K562 (cell line): ENCODE measurements at regions not wholly inside any gene's neighbourhood (a gene's known extent, or its start where the extent isn't known, plus 50 kb on each side); places are given as distances from the start of the nearest gene placed in this dataset.

Experiments used
- ATAC-seq: fragments of 200-7000 bp; cut with Tn5 transposase; 3 replicates; pipeline ENCODE4 v1.9.1; 2020; ENCODE audit warnings: moderate library complexity
- BruUV-seq: library from RNA; stranded (reverse); fragments of 400-500 nt; replicated peaks from 2 replicates; lab custom pipeline; 2021; lab: Mats Ljungman, UMichigan
- CTCF ChIA-PET: fragments of 300-600 bp; formaldehyde crosslinking; extraction: SDS; loops from one replicate; lab custom pipeline; 2021; ENCODE audit warnings: low intra/inter-chr PET ratio; lab: Yijun Ruan, JAX
- POLR2A ChIA-PET: fragments of 300-600, 350-650 bp; sonication (Branson Sonifier 250); formaldehyde crosslinking; extraction: SDS; loops from one replicate; lab custom pipeline; 2021; ENCODE audit warnings: antibody characterized with exemption, inconsistent platforms; lab: Yijun Ruan, JAX
- DNase-seq, 4 experiments: peaks; one replicate each; pipeline versions ENCODE4 v3.0.0 to v3.0.0-alpha.2; 2011 to 2018; ENCODE audit warnings: low spot score in 3 of 4, mixed read lengths in 3 of 4; ENCODE audit errors: extremely low read depth in 1 of 4
- FAIRE-seq: peaks from 2 replicates; lab custom pipeline; 2011; peaks lifted over from hg19 to GRCh38; lab: Jason Lieb, UNC
- H2AFZ ChIP-seq: 2 replicates; pipeline ENCODE4 v1.6.0; 2011; ENCODE audit warnings: low read depth, low read length, control low read depth, inconsistent platforms
- H3K27ac ChIP-seq: fragments of 200-600 bp; 3 replicates; pipeline ENCODE4 v1.8.0; 2011; ENCODE audit warnings: low read depth, mild to moderate bottlenecking, control low read depth, inconsistent platforms, low read length, moderate library complexity, mixed read lengths; ENCODE audit errors: extremely low read depth
- H3K27me3 ChIP-seq, 2 experiments: fragments of 300-600 bp in 1 of 2; 2 replicates in 1 of 2; 3 replicates in 1 of 2; pipeline versions ENCODE4 v1.6.0 to v1.8.0; 2011; ENCODE audit warnings: inconsistent platforms in 2 of 2, low read length in 2 of 2, mild to moderate bottlenecking in 1 of 2, mixed read lengths in 1 of 2, moderate library complexity in 1 of 2; ENCODE audit not compliant: control insufficient read depth in 2 of 2, insufficient read depth in 2 of 2
- H3K36me3 ChIP-seq: fragments of 300-600 bp; 3 replicates; pipeline ENCODE4 v1.8.0; 2011; ENCODE audit warnings: mild to moderate bottlenecking, low read length, inconsistent platforms; ENCODE audit not compliant: control insufficient read depth, insufficient read depth
- H3K4me1 ChIP-seq, 2 experiments: fragments of 200-600 bp in 1 of 2; replicated peaks in 1 of 2; 2 replicates in 1 of 2; 3 replicates in 1 of 2; pipeline versions ENCODE4 v1.5.1 to v1.8.0; 2011; ENCODE audit warnings: inconsistent platforms in 2 of 2, low read length in 2 of 2, mild to moderate bottlenecking in 1 of 2, mixed read lengths in 1 of 2, moderate library complexity in 1 of 2; ENCODE audit not compliant: control insufficient read depth in 2 of 2, insufficient read depth in 2 of 2
- H3K4me2 ChIP-seq: 2 replicates; pipeline ENCODE4 v1.6.1; 2011; ENCODE audit warnings: low read length, control low read depth, inconsistent platforms, mixed read lengths; ENCODE audit not compliant: insufficient read depth
- H3K4me3 ChIP-seq: fragments of 200-600 bp; sonication (generic), shearing (Covaris generic); 2 replicates; pipeline ENCODE4 v1.5.1; 2016; ENCODE audit warnings: control low read depth, inconsistent platforms
- H3K79me2 ChIP-seq: fragments of 200-600 bp; 3 replicates; pipeline ENCODE4 v1.8.0; 2011; ENCODE audit warnings: low read length, inconsistent platforms; ENCODE audit not compliant: control insufficient read depth, insufficient read depth
- H3K9ac ChIP-seq, 2 experiments: 2 replicates each; pipeline versions ENCODE4 v1.6.0 to v1.6.1; 2011; ENCODE audit warnings: low read depth in 2 of 2, low read length in 2 of 2, control low read depth in 1 of 2, inconsistent platforms in 1 of 2, mild to moderate bottlenecking in 1 of 2, mixed read lengths in 1 of 2; ENCODE audit not compliant: insufficient read depth in 1 of 2
- H3K9me1 ChIP-seq: one replicate; pipeline ENCODE4 v1.6.0; 2011; ENCODE audit warnings: inconsistent platforms, mild to moderate bottlenecking, low read length, moderate library complexity; ENCODE audit not compliant: control insufficient read depth, insufficient read depth
- H3K9me3 ChIP-seq: replicated peaks from 2 replicates; pipeline ENCODE4 v1.5.1; 2011; ENCODE audit warnings: low read depth, low read length, inconsistent platforms; ENCODE audit not compliant: control insufficient read depth, insufficient read depth
- H4K20me1 ChIP-seq: replicated peaks from 2 replicates; pipeline ENCODE4 v1.6.1; 2011; ENCODE audit warnings: low read length, inconsistent platforms, mixed read lengths; ENCODE audit not compliant: control insufficient read depth, insufficient read depth
- BDP1 ChIP-seq: IDR thresholded peaks from 3 replicates; pipeline ENCODE4 v1.6.1; 2011; ENCODE audit not compliant: insufficient read length, insufficient read depth
- NFXL1 ChIP-seq: fragments of 450-650 bp; formaldehyde crosslinking; IDR thresholded peaks from 2 replicates; pipeline ENCODE4 v1.4.0; 2021; ENCODE audit warnings: mild to moderate bottlenecking
- THRAP3 ChIP-seq: fragments of 450-650 bp; IDR thresholded peaks from 2 replicates; pipeline ENCODE4 v1.6.1; 2016; ENCODE audit warnings: mild to moderate bottlenecking, inconsistent platforms, borderline replicate concordance
- WGBS: fragments of 100-300 bp; shearing (Covaris generic); methylation state at CpG from one replicate; pipeline ENCODE4 v1.1.6; 2016; ENCODE audit warnings: low coverage, mixed read lengths; ENCODE audit not compliant: insufficient coverage; ENCODE audit errors: missing lambda C conversion rate; 5-methylcytosine and 5-hydroxymethylcytosine counted together
- in situ Hi-C: fragments of 300-500 bp; cut with MboI; formaldehyde crosslinking; loops from 4 replicates; pipeline ENCODE4 v1.15.0; 2018; ENCODE audit warnings: inconsistent platforms, mixed read lengths
- intact Hi-C: fragments of 100-400 bp; cut with micrococcal nuclease; formaldehyde crosslinking; loops from 2 replicates; pipeline ENCODE4 v1.14.2; 2022

DNA sequence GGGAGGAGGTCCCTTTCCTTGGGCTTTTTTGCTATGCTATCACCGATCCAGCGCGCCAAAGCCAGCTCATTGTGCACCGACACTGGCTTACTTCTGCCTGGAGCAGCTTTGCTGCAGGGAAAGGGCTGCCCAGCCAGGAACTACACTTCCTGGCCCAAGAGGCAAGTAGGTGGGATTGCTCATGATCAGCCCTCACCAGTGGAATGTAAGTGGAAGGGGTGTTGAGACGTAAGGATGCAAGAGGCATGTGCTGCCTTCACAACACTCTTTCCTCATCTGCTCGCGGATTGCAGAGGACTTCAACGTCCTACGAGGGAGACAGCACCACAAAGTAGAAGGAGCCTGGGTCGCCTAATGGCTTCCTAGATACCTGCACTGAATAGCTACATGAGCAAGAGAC, 104.3 kb upstream of the FOXF1 start:
- H2AFZ ChIP-seq = no peak overlapping the region
- ATAC-seq (no peak), FAIRE-seq (no peak), DNase-seq (no peak)
- H3K9me1 ChIP-seq = no peaks in the 10 kb centered on the region
- H3K9me3 ChIP-seq = no peaks in the 10 kb centered on the region
- H3K27me3 ChIP-seq = peaks cover 13 to 56% of the 10 kb centered on the region in 2 experiments
- peaks cover 3% of the 10 kb centered on the region; the same call in 1 of the 2 replicates for H4K20me1 ChIP-seq
- no peak overlapping the region for H3K4me2 ChIP-seq
- BruUV-seq = no TSS peak
- no peak overlapping the region for H3K4me3 ChIP-seq
- WGBS = 0% methylated on average over 10 of the region's 10 CpGs
- H3K79me2 ChIP-seq = no peaks in the 10 kb centered on the region
- H3K27ac ChIP-seq = no peak overlapping the region
- TF ChIP-seq BDP1 (no peak), NFXL1 (no peak)
- POLR2A ChIA-PET = interaction anchor here (0.6 to 0.7 kb wide), 2 partner anchors 16 to 92 kb away, joined by 3 read pairs; no protein-coding TSS in a partner anchor
- CTCF ChIA-PET = no interaction called here
- no peaks in the 10 kb centered on the region for H3K36me3 ChIP-seq
- H3K4me1 ChIP-seq = peaks cover 0 to 5% of the 10 kb centered on the region in 2 experiments; a peak in 1 of 5 replicates
- in situ Hi-C loops (no loop called here), intact Hi-C loops (no loop called here)
- no peak overlapping the region for H3K9ac ChIP-seq

DNA sequence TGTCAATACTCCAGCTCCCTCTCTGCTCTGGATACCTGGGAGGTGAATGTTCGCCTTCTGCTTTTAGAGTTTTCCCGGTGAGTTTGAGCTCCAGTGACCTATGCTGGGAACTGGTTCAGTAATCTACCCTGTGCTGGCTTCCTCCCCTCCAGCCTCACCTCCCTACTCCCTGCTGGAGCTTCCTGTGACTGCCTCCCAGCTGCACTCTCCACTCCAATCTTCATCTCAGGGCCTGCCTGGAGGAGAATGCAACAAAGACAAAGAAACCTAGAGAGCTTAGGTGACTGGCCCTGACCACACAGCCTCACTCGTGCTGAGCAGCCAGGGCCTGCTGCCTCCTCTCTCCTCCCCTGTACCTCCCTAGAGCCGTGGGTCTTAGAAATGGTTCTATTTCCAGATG, 101.6 kb upstream of the FOXF1 start:
- peaks cover 10 to 35% of the 10 kb centered on the region in 2 experiments for H3K27me3 ChIP-seq
- peaks cover 0 to 5% of the 10 kb centered on the region in 2 experiments; a peak in 1 of 5 replicates for H3K4me1 ChIP-seq
- ATAC-seq (no peak), FAIRE-seq (no peak), DNase-seq (no peak)
- intact Hi-C loops = no loop called here
- no peak overlapping the region for H3K27ac ChIP-seq
- POLR2A ChIA-PET = interaction anchor here (0.6 kb wide), 1 partner anchor 18 kb away, joined by 5 read pairs; no protein-coding TSS in a partner anchor
- 8% methylated on average over 2 of the region's 4 CpGs for WGBS
- H3K9ac ChIP-seq = no peak overlapping the region
- no peak overlapping the region for H3K4me3 ChIP-seq
- no peaks in the 10 kb centered on the region for H3K36me3 ChIP-seq
- H3K9me3 ChIP-seq = no peaks in the 10 kb centered on the region
- peaks cover under 1% of the 10 kb centered on the region; the same call in 1 of the 2 replicates for H4K20me1 ChIP-seq
- in situ Hi-C loops = no loop called here
- BruUV-seq = no TSS peak
- no peak for TF ChIP-seq THRAP3
- H2AFZ ChIP-seq = no peak overlapping the region
- H3K79me2 ChIP-seq = no peaks in the 10 kb centered on the region
- H3K9me1 ChIP-seq = no peaks in the 10 kb centered on the region
- CTCF ChIA-PET = interaction anchor here (0.6 kb wide), 1 partner anchor 11 kb away, joined by 3 read pairs; no protein-coding TSS in a partner anchor
- no peak overlapping the region for H3K4me2 ChIP-seq
